GM18951 (cell line): ENCODE measurements at regions not wholly inside any gene's neighbourhood (a gene's known extent, or its start where the extent isn't known, plus 50 kb on each side); places are given as distances from the start of the nearest gene placed in this dataset.

Experiments
- POLR2A ChIP-seq: IDR thresholded peaks from 4 replicates; pipeline ENCODE4 v1.6.1; 2011; ENCODE audit warnings: mild to moderate bottlenecking; ENCODE audit not compliant: insufficient read length, insufficient read depth; ENCODE audit errors: extremely low read depth
- in situ Hi-C: fragments of 300-500 bp; cut with MboI; formaldehyde crosslinking; loops from one replicate; pipeline ENCODE4 v1.12.0; 2022; ENCODE audit warnings: low sequenced_read_pairs, mixed read lengths, inconsistent platforms; ENCODE audit not compliant: unreplicated experiment

- in situ Hi-C loops, result no loop called here
Observed at GRCh38 chr22:22098457-22099193, 116.0 kb upstream of the TOP3B start.

GRCh38 chr22:22097727-22098228, 115.2 kb upstream of the TOP3B start:
- in situ Hi-C loops, result no loop called here
- no peak for TF ChIP-seq POLR2A

More at GRCh38 chr22:22098457-22099193, 116.0 kb upstream of the TOP3B start:
- TF ChIP-seq POLR2A, result no peak

GRCh38 chr22:22094921-22095320, 112.3 kb upstream of the TOP3B start:
- TF ChIP-seq POLR2A, result no peak
- in situ Hi-C loops, result no loop called here

GRCh38 chr22:22094514-22094913, 111.9 kb upstream of the TOP3B start:
- no peak for TF ChIP-seq POLR2A
- in situ Hi-C loops, result no loop called here

- in situ Hi-C loops, result no loop called here
- TF ChIP-seq POLR2A, result no peak
Observed at GRCh38 chr22:22093743-22094142, 111.2 kb upstream of the TOP3B start.

- in situ Hi-C loops, result no loop called here
- TF ChIP-seq POLR2A, result no peak
Observed at GRCh38 chr22:22092974-22093373, 110.4 kb upstream of the TOP3B start.

- no peak for TF ChIP-seq POLR2A
- in situ Hi-C loops, result no loop called here
Observed at GRCh38 chr22:22092101-22092500, 109.5 kb upstream of the TOP3B start.

- TF ChIP-seq POLR2A, result no peak
- in situ Hi-C loops, result no loop called here
Observed at GRCh38 chr22:22091400-22091878, 108.9 kb upstream of the TOP3B start.

- in situ Hi-C loops, result no loop called here
- TF ChIP-seq POLR2A, result no peak
Observed at GRCh38 chr22:22090650-22091399, 108.2 kb upstream of the TOP3B start.

- in situ Hi-C loops, result no loop called here
- TF ChIP-seq POLR2A, result no peak
Observed at GRCh38 chr22:22089459-22090308, 107.1 kb upstream of the TOP3B start.

- TF ChIP-seq POLR2A, result no peak
- in situ Hi-C loops, result no loop called here
Observed at GRCh38 chr22:22088658-22089458, 106.3 kb upstream of the TOP3B start.
